ENCODE measurements at regions not wholly inside any gene's neighbourhood (a gene's known extent, or its start where the extent isn't known, plus 50 kb on each side); places are given as distances from the start of the nearest gene placed in this dataset.

- no peaks in the 10 kb centered on the region for H3K79me2 ChIP-seq (ENCODE audit: insufficient read depth, low read length)
- no peaks in the 10 kb centered on the region for H3K36me3 ChIP-seq (replicated peaks in 1 of 2; ENCODE audit: control insufficient read depth in 1 of 2, insufficient read depth in 2 of 2, low read length in 2 of 2)
- BruUV-seq (replicated peaks), result no TSS peak
- intact Hi-C loops (cut with micrococcal nuclease; ENCODE audit: unreplicated experiment) (no loop called here), in situ Hi-C loops (cut with HindIII; ENCODE audit: extremely low pct_ligation_motif_present, low pct_unique_long_range_greater_than_20kb) (no loop called here)
- no peak for TF ChIP-seq ZNF563 (CRISPR knock-in tag; IDR thresholded peaks at IDR 0.05)
- TF ChIP-seq HOXA7 (CRISPR knock-in tag; IDR thresholded peaks at IDR 0.05), result no peak
- no peak for TF ChIP-seq ZNF513 (CRISPR knock-in tag; conservative IDR thresholded peaks at IDR 0.05)
- H3K4me1 ChIP-seq (ENCODE audit: insufficient read depth, low read length), result no peaks in the 10 kb centered on the region
- POLR2A ChIA-PET, result no interaction called here
- no peak for DNase-seq (ENCODE audit: low spot score)
- H3K9me3 ChIP-seq (ENCODE audit: low read length), result no peaks in the 10 kb centered on the region
- no peak overlapping the region for H3K9ac ChIP-seq (ENCODE audit: insufficient read depth, low read depth, low read length)
- no peak overlapping the region for H3K4me2 ChIP-seq (ENCODE audit: low read depth, low read length)
- no peak overlapping the region for H3K4me3 ChIP-seq (replicated peaks in 1 of 3; ENCODE audit: insufficient read depth in 1 of 3, low read depth in 2 of 3, low read length in 3 of 3)
- H3K27ac ChIP-seq (ENCODE audit: extremely low read length, insufficient read depth, low read length), result no peak overlapping the region
- H3K27me3 ChIP-seq (ENCODE audit: control insufficient read depth in 1 of 2, insufficient read depth in 2 of 2, low read length in 2 of 2), result no peaks in the 10 kb centered on the region
- CTCF ChIA-PET (ENCODE audit: low intra/inter-chr PET ratio, low total read pairs), result no interaction called here
- no peak for ATAC-seq
- no peak overlapping the region for H2AFZ ChIP-seq (ENCODE audit: low read length)
- H4K20me1 ChIP-seq (ENCODE audit: insufficient read depth, low read length), result no peaks in the 10 kb centered on the region
- FAIRE-seq, result no peak
Measured at GRCh38 chr4:177006331-177006730, 213.6 kb upstream of the VEGFC start.

- DNase-seq (ENCODE audit: low spot score) (no peak), FAIRE-seq (no peak), ATAC-seq (no peak)
- Histone ChIP-seq H3K79me2 (ENCODE audit: insufficient read depth, low read length) (no peaks in the 10 kb centered on the region), H3K9me3 (ENCODE audit: low read length) (peaks cover 3% of the 10 kb centered on the region; the same call in 1 of the 2 replicates), H4K20me1 (ENCODE audit: insufficient read depth, low read length) (no peaks in the 10 kb centered on the region), H3K4me3 (replicated peaks in 1 of 3; ENCODE audit: insufficient read depth in 1 of 3, low read depth in 2 of 3, low read length in 3 of 3) (no peak overlapping the region), H3K27ac (ENCODE audit: extremely low read length, insufficient read depth, low read length) (no peak overlapping the region), H3K36me3 (replicated peaks in 1 of 2; ENCODE audit: control insufficient read depth in 1 of 2, insufficient read depth in 2 of 2, low read length in 2 of 2) (no peaks in the 10 kb centered on the region), H3K4me1 (ENCODE audit: insufficient read depth, low read length) (no peaks in the 10 kb centered on the region), H3K9ac (ENCODE audit: insufficient read depth, low read depth, low read length) (no peak overlapping the region), H3K27me3 (ENCODE audit: control insufficient read depth in 1 of 2, insufficient read depth in 2 of 2, low read length in 2 of 2) (no peaks in the 10 kb centered on the region), H2AFZ (ENCODE audit: low read length) (no peak overlapping the region), H3K4me2 (ENCODE audit: low read depth, low read length) (no peak overlapping the region)
- ChIA-PET CTCF (ENCODE audit: low intra/inter-chr PET ratio, low total read pairs) (no interaction called here), POLR2A (no interaction called here)
- no TSS peak for BruUV-seq (replicated peaks)
- intact Hi-C loops (cut with micrococcal nuclease; ENCODE audit: unreplicated experiment), result no loop called here
- WGBS (ENCODE audit: low lambda C conversion rate), result 0% methylated on average over 1 of the region's 1 CpG
- in situ Hi-C loops (cut with HindIII; ENCODE audit: extremely low pct_ligation_motif_present, low pct_unique_long_range_greater_than_20kb), result no loop called here
- TF ChIP-seq ZXDC (CRISPR knock-in tag; IDR thresholded peaks at IDR 0.05), result no peak
- TF ChIP-seq NFKB2 (CRISPR knock-in tag; IDR thresholded peaks at IDR 0.05; ENCODE audit: borderline replicate concordance), result no peak
- TF ChIP-seq CBX2 (IDR thresholded peaks at IDR 0.05; ENCODE audit: low read depth, low read length), result no peak
- TF ChIP-seq CBX2 (CRISPR knock-in tag; IDR thresholded peaks at IDR 0.05; ENCODE audit: low read depth), result no peak
- TF ChIP-seq THYN1 (CRISPR knock-in tag; IDR thresholded peaks at IDR 0.05; ENCODE audit: borderline replicate concordance, low read depth), result no peak
- no peak for TF ChIP-seq RCOR2 (CRISPR knock-in tag; IDR thresholded peaks at IDR 0.05)
- no peak for TF ChIP-seq GATAD2A (CRISPR knock-in tag; IDR thresholded peaks at IDR 0.05)
- no peak for TF ChIP-seq ATF6 (CRISPR knock-in tag; conservative IDR thresholded peaks at IDR 0.05)
Measured at GRCh38 chr4:177008071-177008835, 215.5 kb upstream of the VEGFC start.
